HEK293T (cell line): ENCODE measurements at regions not wholly inside any gene's neighbourhood (a gene's known extent, or its start where the extent isn't known, plus 50 kb on each side); places are given as distances from the start of the nearest gene placed in this dataset.

Experiments
- CTCF ChIA-PET: fragments of 350-600 bp; formaldehyde crosslinking; extraction: SDS; loops from one replicate; lab custom pipeline; 2021; ENCODE audit warnings: antibody characterized with exemption, inconsistent platforms; lab: Yijun Ruan, JAX
- POLR2A ChIA-PET: fragments of 350-600 bp; formaldehyde crosslinking; extraction: SDS; loops from one replicate; lab custom pipeline; 2020; ENCODE audit warnings: antibody characterized with exemption, inconsistent platforms; lab: Yijun Ruan, JAX
- DNase-seq: peaks from one replicate; pipeline ENCODE4 v3.0.0; 2012; ENCODE audit warnings: mixed read lengths; ENCODE audit errors: extremely low spot score
- ARNT ChIP-seq: fragments of 450-650 bp; IDR thresholded peaks from 2 replicates; pipeline ENCODE4 v1.6.1; 2017; ENCODE audit warnings: mild to moderate bottlenecking
- BHLHE40 ChIP-seq: fragments of 450-650 bp; IDR thresholded peaks from 2 replicates; pipeline ENCODE4 v1.6.1; 2016; ENCODE audit warnings: mild to moderate bottlenecking, moderate library complexity, borderline replicate concordance
- CTBP1 ChIP-seq: fragments of 450-650 bp; IDR thresholded peaks from 2 replicates; pipeline ENCODE4 v1.6.1; 2016; ENCODE audit warnings: borderline replicate concordance
- ELF4 ChIP-seq: fragments of 450-650 bp; IDR thresholded peaks from 2 replicates; pipeline ENCODE4 v1.6.1; 2017; ENCODE audit warnings: antibody characterized with exemption
- FOXA1 ChIP-seq: fragments of 450-650 bp; IDR thresholded peaks from 2 replicates; pipeline ENCODE4 v1.6.1; 2016; ENCODE audit warnings: mild to moderate bottlenecking
- FOXK2 ChIP-seq: fragments of 450-650 bp; IDR thresholded peaks from 2 replicates; pipeline ENCODE4 v1.6.1; 2016; ENCODE audit warnings: mild to moderate bottlenecking
- FOXM1 ChIP-seq: fragments of 450-650 bp; IDR thresholded peaks from 2 replicates; pipeline ENCODE4 v1.6.1; 2017; ENCODE audit warnings: mild to moderate bottlenecking, borderline replicate concordance
- HDGF ChIP-seq: fragments of 450-650 bp; IDR thresholded peaks from 2 replicates; pipeline ENCODE4 v1.6.1; 2017; ENCODE audit warnings: antibody characterized with exemption, borderline replicate concordance
- L3MBTL2 ChIP-seq: fragments of 450-650 bp; conservative IDR thresholded peaks from 2 replicates; pipeline ENCODE4 v1.6.1; 2016; ENCODE audit warnings: mild to moderate bottlenecking
- LEF1 ChIP-seq: fragments of 450-650 bp; IDR thresholded peaks from 2 replicates; pipeline ENCODE4 v1.6.1; 2017; ENCODE audit warnings: mild to moderate bottlenecking, borderline replicate concordance
- NFRKB ChIP-seq: fragments of 450-650 bp; IDR thresholded peaks from 2 replicates; pipeline ENCODE4 v1.6.1; 2016; ENCODE audit warnings: mild to moderate bottlenecking, moderate library complexity
- SP1 ChIP-seq: fragments of 450-650 bp; IDR thresholded peaks from 2 replicates; pipeline ENCODE4 v1.6.1; 2017
- SUZ12 ChIP-seq: fragments of 450-650 bp; IDR thresholded peaks from 2 replicates; pipeline ENCODE4 v1.6.1; 2016; ENCODE audit warnings: mild to moderate bottlenecking
- TARDBP ChIP-seq: fragments of 450-650 bp; IDR thresholded peaks from 2 replicates; pipeline ENCODE4 v1.6.1; 2016
- ZNF384 ChIP-seq: fragments of 450-650 bp; IDR thresholded peaks from 2 replicates; pipeline ENCODE4 v1.6.1; 2016
- TF ChIP-seq, protein P1 (sequence below): fragments of 450-650 bp; IDR thresholded peaks from 2 replicates; pipeline ENCODE4 v1.6.1; 2016

- no peak for DNase-seq
- TF ChIP-seq ZNF384 (no peak), SP1 (no peak), FOXM1 (no peak), FOXK2 (no peak), L3MBTL2 (no peak), SUZ12 (no peak), BHLHE40 (no peak), TARDBP (no peak), LEF1 (no peak), FOXA1 (no peak), ARNT (no peak), ELF4 (no peak), NFRKB (no peak), CTBP1 (no peak), HDGF (no peak)
- TF ChIP-seq, protein P1, sequence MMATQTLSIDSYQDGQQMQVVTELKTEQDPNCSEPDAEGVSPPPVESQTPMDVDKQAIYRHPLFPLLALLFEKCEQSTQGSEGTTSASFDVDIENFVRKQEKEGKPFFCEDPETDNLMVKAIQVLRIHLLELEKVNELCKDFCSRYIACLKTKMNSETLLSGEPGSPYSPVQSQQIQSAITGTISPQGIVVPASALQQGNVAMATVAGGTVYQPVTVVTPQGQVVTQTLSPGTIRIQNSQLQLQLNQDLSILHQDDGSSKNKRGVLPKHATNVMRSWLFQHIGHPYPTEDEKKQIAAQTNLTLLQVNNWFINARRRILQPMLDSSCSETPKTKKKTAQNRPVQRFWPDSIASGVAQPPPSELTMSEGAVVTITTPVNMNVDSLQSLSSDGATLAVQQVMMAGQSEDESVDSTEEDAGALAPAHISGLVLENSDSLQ = no peak
- ChIA-PET POLR2A (no interaction called here), CTCF (no interaction called here)
Observed at GRCh38 chr12:71295953-71296352, 138.2 kb upstream of the TSPAN8 start.

DNA sequence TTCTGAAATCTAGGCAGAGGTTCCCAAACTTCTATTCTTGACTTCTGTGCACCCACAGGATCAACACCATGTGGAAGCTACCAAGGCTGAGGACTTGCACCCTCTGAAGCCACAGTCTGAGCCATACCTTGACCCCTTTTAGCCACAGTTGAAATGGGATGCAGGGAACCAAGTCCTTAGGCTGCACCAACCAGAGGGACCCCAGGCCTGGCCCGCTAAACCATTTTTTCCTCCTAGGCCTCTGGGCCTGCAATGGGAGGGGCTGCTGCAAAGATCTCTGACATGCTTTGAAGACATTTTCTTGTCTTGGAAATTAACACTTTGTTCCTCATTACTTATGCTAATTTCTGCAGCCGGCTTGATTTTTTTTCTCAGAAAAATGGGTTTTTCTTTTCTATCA is 133.9 kb upstream of the TSPAN8 start:
- CTCF ChIA-PET = no interaction called here
- TF ChIP-seq FOXM1 = no peak
- TF ChIP-seq SUZ12 = no peak
- no peak for TF ChIP-seq HDGF
- no peak for TF ChIP-seq FOXK2
- TF ChIP-seq BHLHE40 = no peak
- no peak for TF ChIP-seq LEF1
- TF ChIP-seq ELF4 = no peak
- TF ChIP-seq CTBP1 = no peak
- no peak for TF ChIP-seq NFRKB
- TF ChIP-seq ARNT = no peak
- TF ChIP-seq FOXA1 = no peak
- DNase-seq = no peak
- POLR2A ChIA-PET = no interaction called here

GRCh38 chr12:71283883-71284282 is 126.1 kb upstream of the TSPAN8 start:
- DNase-seq = no peak
- TF ChIP-seq ELF4 (no peak), NFRKB (no peak), SUZ12 (no peak), FOXK2 (no peak), FOXM1 (no peak), L3MBTL2 (no peak), SP1 (no peak), CTBP1 (no peak), ZNF384 (no peak)
- ChIA-PET CTCF (interaction anchor here (0.7 kb wide), 1 partner anchor 216 kb away, joined by 4 read pairs; no protein-coding TSS in a partner anchor), POLR2A (no interaction called here)

DNA sequence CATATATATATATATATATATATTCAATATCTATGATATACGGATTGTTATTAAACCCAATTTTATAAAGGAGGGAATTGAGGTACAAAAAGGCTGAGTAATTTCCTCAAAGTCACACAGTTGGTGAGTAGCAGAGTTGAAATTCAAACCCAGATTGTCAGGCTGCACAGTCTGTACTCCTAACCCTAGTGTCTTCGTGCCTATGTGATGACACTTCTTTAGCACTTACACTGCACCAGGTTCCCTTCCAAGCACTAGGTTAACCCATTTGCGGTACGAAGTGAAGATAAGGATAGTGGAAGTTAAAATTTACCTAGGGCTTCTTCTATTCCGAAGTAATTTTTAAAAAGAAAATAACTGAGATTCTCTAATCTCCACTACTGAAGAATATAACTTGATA is 125.1 kb upstream of the TSPAN8 start:
- TF ChIP-seq FOXA1 = no peak
- TF ChIP-seq LEF1 = no peak
- TF ChIP-seq ARNT = no peak
- TF ChIP-seq SUZ12 = no peak
- TF ChIP-seq FOXM1 = no peak
- TF ChIP-seq ELF4 = no peak
- TF ChIP-seq FOXK2 = no peak
- TF ChIP-seq, protein P1 = no peak
- ChIA-PET POLR2A (no interaction called here), CTCF (no interaction called here)
- DNase-seq = no peak

DNA sequence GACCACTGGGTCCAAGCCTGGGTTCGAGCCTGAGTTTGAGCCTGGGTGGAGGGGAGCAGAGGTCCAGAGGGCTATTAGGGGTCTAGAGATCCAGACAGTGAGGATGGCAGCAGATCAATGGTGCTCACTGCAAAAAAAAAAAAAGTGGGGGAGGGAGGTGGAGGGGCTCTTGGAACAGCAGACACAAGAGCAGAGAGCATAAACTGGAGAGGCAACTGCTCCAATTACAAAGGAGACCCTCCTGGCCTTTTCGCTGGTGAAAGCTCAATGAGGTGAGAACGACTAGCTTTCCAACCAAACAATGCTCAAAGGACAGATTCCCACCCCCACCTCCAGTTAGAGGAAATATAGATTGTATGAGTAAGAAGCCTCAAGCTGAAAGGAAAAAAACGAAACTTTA is 124.2 kb upstream of the TSPAN8 start:
- DNase-seq = no peak
- CTCF ChIA-PET = no interaction called here
- POLR2A ChIA-PET = no interaction called here
- TF ChIP-seq BHLHE40 = no peak
- no peak for TF ChIP-seq ELF4
- TF ChIP-seq LEF1 = no peak
- TF ChIP-seq NFRKB = no peak
- TF ChIP-seq HDGF = no peak
- no peak for TF ChIP-seq SUZ12
- TF ChIP-seq FOXK2 = no peak
- no peak for TF ChIP-seq FOXA1
- TF ChIP-seq SP1 = no peak
- TF ChIP-seq, protein P1 = no peak
- no peak for TF ChIP-seq L3MBTL2
- TF ChIP-seq ARNT = no peak
- no peak for TF ChIP-seq FOXM1

- CTCF ChIA-PET = no interaction called here
- no peak for TF ChIP-seq FOXA1
- no peak for TF ChIP-seq CTBP1
- TF ChIP-seq ZNF384 = no peak
- TF ChIP-seq LEF1 = no peak
- no peak for TF ChIP-seq ELF4
- TF ChIP-seq L3MBTL2 = no peak
- DNase-seq = no peak
- POLR2A ChIA-PET = no interaction called here
Observed at GRCh38 chr12:71281425-71281824, 123.6 kb upstream of the TSPAN8 start.

DNA sequence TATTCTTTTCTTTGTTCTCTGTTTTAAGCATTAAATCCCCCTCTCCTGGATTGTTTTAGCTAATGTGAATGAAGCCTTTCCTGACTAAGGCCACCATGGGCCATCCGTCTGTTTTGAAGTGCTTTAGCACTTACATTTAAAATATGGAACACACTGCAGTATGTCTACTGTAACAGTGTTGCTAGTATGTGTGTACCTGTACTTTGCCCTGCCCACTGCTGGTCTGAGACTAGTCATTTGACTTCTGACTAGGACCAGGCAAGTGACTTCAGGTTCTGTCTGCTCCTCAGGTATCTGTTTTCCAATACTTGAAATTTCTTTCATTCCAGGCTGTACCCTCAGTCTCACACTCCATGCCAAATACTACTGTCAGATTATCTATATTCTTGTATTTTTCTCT is 120.1 kb upstream of the TSPAN8 start:
- TF ChIP-seq CTBP1 (no peak), SUZ12 (no peak), HDGF (no peak), ZNF384 (no peak), L3MBTL2 (no peak), NFRKB (no peak), LEF1 (no peak), SP1 (no peak), FOXK2 (no peak)
- TF ChIP-seq, protein P1 = no peak
- CTCF ChIA-PET = no interaction called here
- no peak for DNase-seq
- POLR2A ChIA-PET = no interaction called here
